G401.6 (cell line): ENCODE measurements at regions not wholly inside any gene's neighbourhood (a gene's known extent, or its start where the extent isn't known, plus 50 kb on each side); places are given as distances from the start of the nearest gene placed in this dataset.
"Not testable (repeated sequence)": the region's sequence is repeated elsewhere in the genome, so short reads cannot be mapped to it uniquely, and the experiment has no call there.

Source experiments
- FAIRE-seq: peaks from 2 replicates; lab custom pipeline; 2012; peaks lifted over from hg19 to GRCh38; lab: Jason Lieb, UNC

- FAIRE-seq, result no peak
These were observed 108.2 kb upstream of the ADAMTS3 start for GRCh38 chr4:72677265-72677664.

DNA sequence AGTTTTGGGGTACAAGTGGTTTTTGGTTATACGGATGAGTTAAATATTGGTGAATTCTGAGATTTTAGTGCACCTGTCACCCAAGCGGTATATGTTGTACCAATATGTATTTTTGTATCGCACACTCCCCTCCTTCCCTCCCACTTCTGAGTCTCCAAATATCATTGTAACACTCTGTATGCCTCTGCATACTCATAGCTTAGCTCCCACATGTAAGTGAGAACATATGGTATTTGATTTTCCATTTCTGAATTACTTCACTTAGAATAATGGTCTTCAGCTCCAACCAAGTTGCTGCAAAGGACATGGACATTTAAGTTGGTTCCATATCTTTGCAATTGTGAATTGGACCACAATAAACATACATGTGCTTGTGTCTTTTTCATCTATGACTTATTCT lies 103.0 kb upstream of the ADAMTS3 start:
- no peak for FAIRE-seq

GRCh38 chr4:72670521-72670920 lies 101.5 kb upstream of the ADAMTS3 start:
- no peak for FAIRE-seq

DNA sequence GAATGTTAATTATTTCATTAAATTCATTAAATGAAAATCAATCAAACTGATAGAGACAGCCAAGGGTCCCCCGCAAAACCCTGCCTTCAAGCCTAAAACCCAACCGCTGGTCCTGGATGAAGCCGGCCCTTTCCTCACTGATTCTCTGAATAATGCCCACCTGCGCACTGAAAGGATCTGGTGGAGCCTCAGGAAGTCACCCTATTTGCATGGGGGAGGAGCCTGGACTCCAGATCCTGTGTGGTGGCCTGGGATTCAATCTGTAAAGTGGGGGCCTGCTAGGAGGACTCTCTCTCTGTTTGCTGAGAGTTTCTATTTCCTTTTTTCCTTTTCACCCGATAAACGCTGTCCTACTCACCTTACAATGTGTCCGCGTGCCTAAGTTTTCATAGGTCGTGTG lies 97.9 kb upstream of the ADAMTS3 start:
- FAIRE-seq, result no peak

DNA sequence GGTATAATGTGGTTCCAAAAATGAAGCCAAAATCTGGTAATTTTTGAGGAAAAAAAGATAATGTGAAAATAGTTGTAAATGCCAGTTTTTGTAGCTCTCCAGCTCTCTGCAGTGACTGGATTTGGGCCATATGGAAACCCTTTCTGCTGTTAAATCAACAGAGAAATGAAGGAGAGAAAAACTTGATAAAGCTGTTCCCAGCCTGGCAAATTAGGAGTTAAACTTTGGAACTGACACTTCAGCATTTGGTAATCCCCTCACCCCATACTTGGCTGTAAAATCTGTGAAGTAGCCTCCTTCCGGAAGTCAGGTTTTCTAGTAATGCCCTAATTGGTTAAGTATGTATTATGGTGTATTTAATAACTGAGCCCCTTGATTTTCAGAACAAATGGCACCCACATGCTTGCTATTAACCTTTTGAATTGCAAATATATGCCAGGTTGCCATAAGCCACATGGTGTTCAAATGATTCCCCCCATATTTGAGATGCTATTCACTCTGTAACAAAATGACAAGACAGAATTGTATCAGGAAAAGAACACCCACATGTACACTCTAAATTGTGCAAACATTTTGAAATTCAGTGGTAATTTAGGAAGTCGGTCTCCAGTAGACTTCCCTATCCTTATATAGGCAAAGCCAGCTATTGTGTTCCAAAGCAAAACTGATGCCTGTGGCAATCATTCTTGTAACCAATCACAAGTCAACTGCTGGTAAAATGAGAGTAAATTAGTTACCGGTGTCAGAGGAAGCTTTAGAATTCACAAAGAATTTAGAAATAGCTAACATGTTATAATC lies 96.3 kb upstream of the ADAMTS3 start:
- no peak for FAIRE-seq

GRCh38 chr4:72663828-72664227 lies 94.8 kb upstream of the ADAMTS3 start:
- no peak for FAIRE-seq

DNA sequence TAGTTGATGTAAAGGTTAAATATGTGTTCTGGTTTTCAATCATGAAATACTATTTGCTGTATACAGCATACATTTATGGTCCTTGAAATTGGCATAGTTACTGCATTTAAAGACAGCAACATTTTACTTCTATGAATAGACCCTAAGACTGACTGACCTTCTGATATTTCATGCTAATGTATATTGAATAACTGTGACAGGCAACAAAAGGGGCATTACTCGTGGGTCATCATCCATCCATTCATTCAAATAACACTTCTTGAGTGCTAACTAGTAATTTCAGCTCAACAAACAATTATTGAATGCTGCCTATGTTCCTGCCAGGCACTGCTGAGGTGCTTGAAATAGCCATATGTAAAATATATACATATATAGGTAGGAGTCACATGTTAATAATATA lies 92.8 kb upstream of the ADAMTS3 start:
- FAIRE-seq, result no peak

DNA sequence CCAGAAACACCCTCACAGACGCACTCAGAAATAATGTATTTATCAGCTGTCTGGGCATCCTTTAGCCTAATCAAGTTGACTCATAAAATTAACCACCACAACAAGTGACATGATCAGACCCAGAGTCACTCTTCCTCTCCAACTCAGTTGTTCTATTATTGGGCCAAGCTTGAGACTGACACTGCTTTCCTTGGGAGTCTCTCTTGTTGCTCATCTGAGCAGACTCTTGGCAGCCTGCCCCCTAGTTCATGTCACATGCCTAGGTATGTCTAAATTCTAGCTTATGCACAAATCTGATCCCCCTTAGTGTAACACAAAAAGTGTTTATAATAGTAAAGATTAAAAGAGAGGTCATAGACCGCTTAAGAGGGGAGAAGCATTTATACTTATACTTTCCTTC lies 72.6 kb upstream of the ADAMTS3 start:
- FAIRE-seq, result no peak

GRCh38 chr4:72636866-72637265 lies 67.8 kb upstream of the ADAMTS3 start:
- FAIRE-seq, result not testable (repeated sequence)

DNA sequence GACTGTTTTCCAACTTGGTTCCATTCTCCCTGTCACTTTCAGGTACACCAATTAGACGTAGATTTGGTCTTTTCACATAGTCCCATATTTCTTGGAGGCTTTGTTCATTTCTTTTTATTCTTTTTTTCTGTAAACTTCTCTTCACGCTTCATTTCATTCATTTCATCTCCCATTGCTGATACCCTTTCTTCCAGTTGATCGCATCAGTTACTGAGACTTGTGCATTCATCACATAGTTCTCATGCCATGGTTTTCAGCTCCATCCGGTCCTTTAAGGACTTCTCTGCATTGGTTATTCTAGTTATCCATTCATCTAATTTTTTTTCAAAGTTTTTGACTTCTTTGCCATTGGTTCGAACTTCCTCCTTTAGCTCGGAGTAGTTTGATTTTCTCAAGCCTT lies 66.9 kb upstream of the ADAMTS3 start:
- FAIRE-seq, result not testable (repeated sequence)

- not testable (repeated sequence) for FAIRE-seq
These were observed 63.2 kb upstream of the ADAMTS3 start for GRCh38 chr4:72632253-72632652.

- FAIRE-seq, result no peak
These were observed 62.3 kb upstream of the ADAMTS3 start for GRCh38 chr4:72631296-72631695.

GRCh38 chr4:72629540-72629939 lies 60.5 kb upstream of the ADAMTS3 start:
- FAIRE-seq, result no peak

- no peak for FAIRE-seq
These were observed 58.7 kb upstream of the ADAMTS3 start for GRCh38 chr4:72627723-72628122.
